GM12891 (cell line): ENCODE measurements at regions not wholly inside any gene's neighbourhood (a gene's known extent, or its start where the extent isn't known, plus 50 kb on each side); places are given as distances from the start of the nearest gene placed in this dataset.

ENCODE experiments used
- PAX5 ChIP-seq: IDR thresholded peaks from 2 replicates; pipeline ENCODE4 v1.6.1; 2011; ENCODE audit warnings: low read length, moderate library complexity, mild to moderate bottlenecking; ENCODE audit not compliant: insufficient read depth, severe bottlenecking
- POLR2A ChIP-seq: IDR thresholded peaks from 2 replicates; pipeline ENCODE4 v1.6.1; 2011; ENCODE audit warnings: low read depth, low read length, control low read depth
- POLR2AphosphoS5 ChIP-seq: IDR thresholded peaks from 2 replicates; pipeline ENCODE4 v1.6.1; 2011; ENCODE audit warnings: low read depth, low read length, control low read depth
- POU2F2 ChIP-seq: IDR thresholded peaks from 2 replicates; pipeline ENCODE4 v1.6.1; 2011; ENCODE audit warnings: low read depth, mild to moderate bottlenecking, control low read depth, low read length, moderate library complexity
- SPI1 ChIP-seq: IDR thresholded peaks from 2 replicates; pipeline ENCODE4 v1.6.1; 2011; ENCODE audit warnings: low read depth, low read length, control low read depth
- TAF1 ChIP-seq: IDR thresholded peaks from 2 replicates; pipeline ENCODE4 v1.6.1; 2011; ENCODE audit warnings: low read depth, low read length, control low read depth

GRCh38 chr3:102094506-102094905 lies 245.2 kb downstream of the NFKBIZ start:
- TF ChIP-seq PAX5 (no peak), TAF1 (no peak), POLR2A (no peak), POLR2AphosphoS5 (no peak), SPI1 (no peak), POU2F2 (no peak)
